Lower lobe of right lung (tissue), 2 donors: ENCODE measurements at regions not wholly inside any gene's neighbourhood (a gene's known extent, or its start where the extent isn't known, plus 50 kb on each side); places are given as distances from the start of the nearest gene placed in this dataset.
A peak's percentile ranks its signal among the peaks of the same experiment; 100 is the strongest.

Source experiments
- ATAC-seq, 2 donors: fragments of 200-7000 bp; cut with Tn5 transposase; one replicate each; pipeline ENCODE4 v1.9.1; 2020 to 2022; ENCODE audit warnings: mild to moderate bottlenecking in 2 of 2, moderate library complexity in 2 of 2
- DNase-seq: peaks from one replicate; pipeline ENCODE4 v3.0.0-alpha.2; 2020
- H3K27ac ChIP-seq: fragments of 200-600 bp; one replicate; pipeline ENCODE4 v1.8.0; 2022
- H3K27me3 ChIP-seq: fragments of 200-600 bp; one replicate; pipeline ENCODE4 v1.8.0; 2022; ENCODE audit warnings: low read depth
- H3K36me3 ChIP-seq: fragments of 200-600 bp; one replicate; pipeline ENCODE4 v1.8.0; 2022; ENCODE audit warnings: mild to moderate bottlenecking
- H3K4me1 ChIP-seq: fragments of 200-600 bp; one replicate; pipeline ENCODE4 v1.8.0; 2022
- H3K4me3 ChIP-seq: fragments of 200-600 bp; one replicate; pipeline ENCODE4 v1.8.0; 2022; ENCODE audit warnings: mild to moderate bottlenecking
- H3K9me3 ChIP-seq: fragments of 200-600 bp; one replicate; pipeline ENCODE4 v1.8.0; 2022
- CTCF ChIP-seq: fragments of 200-600 bp; IDR thresholded peaks from one replicate; pipeline ENCODE4 v1.8.0; 2022; ENCODE audit warnings: antibody characterized with exemption, mild to moderate bottlenecking
- intact Hi-C: fragments of 100-400 bp; cut with DNase I; formaldehyde crosslinking; loops from one replicate; pipeline ENCODE4 v1.11.0; 2022
- donor health status: DM: no; HTN: yes; CAD: no; lungs with severe emphysema.

GRCh38 chr11:8340296-8340695 is 76.6 kb upstream of the LMO1 start:
- no peak for ATAC-seq
- DNase-seq = no peak
- intact Hi-C loops = no loop called here

DNA sequence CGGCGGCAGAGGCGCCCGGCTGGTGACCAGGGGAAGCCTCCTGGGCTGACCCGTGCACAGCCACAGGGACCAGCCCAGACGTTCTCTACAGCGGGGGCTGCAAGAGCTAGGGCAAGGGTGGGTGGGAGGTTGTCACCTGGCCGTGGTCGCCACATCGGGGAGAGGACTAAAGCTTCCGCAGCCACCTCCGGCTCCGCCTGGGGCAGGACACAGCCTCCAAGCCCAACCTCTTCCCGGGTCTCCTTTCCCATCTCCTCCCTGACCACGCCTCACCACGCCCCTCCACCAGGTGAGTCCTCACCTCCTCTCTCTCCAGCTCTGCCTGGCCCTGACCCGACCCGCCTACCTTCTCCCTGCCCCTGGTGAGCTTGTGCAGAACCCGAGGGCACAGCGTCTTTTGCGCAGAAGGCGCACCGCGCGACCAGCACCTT is 75.9 kb upstream of the LMO1 start:
- DNase-seq (no peak), ATAC-seq (no peak)
- Histone ChIP-seq H3K9me3 (no peaks in the 10 kb centered on the region), H3K27me3 (no peaks in the 10 kb centered on the region), H3K27ac (no peak overlapping the region), H3K4me1 (no peaks in the 10 kb centered on the region), H3K4me3 (no peak overlapping the region), H3K36me3 (no peaks in the 10 kb centered on the region)
- intact Hi-C loops = no loop called here
- TF ChIP-seq CTCF = no peak

More at GRCh38 chr11:8340296-8340695, 76.6 kb upstream of the LMO1 start:
- H3K4me3 ChIP-seq = no peak overlapping the region
- no peak for TF ChIP-seq CTCF
- no peaks in the 10 kb centered on the region for H3K36me3 ChIP-seq
- no peaks in the 10 kb centered on the region for H3K27me3 ChIP-seq
- H3K9me3 ChIP-seq = no peaks in the 10 kb centered on the region
- no peak overlapping the region for H3K27ac ChIP-seq
- no peaks in the 10 kb centered on the region for H3K4me1 ChIP-seq

GRCh38 chr11:8338138-8338537 is 74.5 kb upstream of the LMO1 start:
- ATAC-seq (peak; percentile 57 to 72), DNase-seq (peak; percentile 72)
- Histone ChIP-seq H3K36me3 (no peaks in the 10 kb centered on the region), H3K9me3 (no peaks in the 10 kb centered on the region), H3K27ac (no peak overlapping the region), H3K4me3 (no peak overlapping the region), H3K27me3 (no peaks in the 10 kb centered on the region), H3K4me1 (no peaks in the 10 kb centered on the region)
- intact Hi-C loops = no loop called here
- TF ChIP-seq CTCF = peak; percentile 61

GRCh38 chr11:8337130-8337795 is 73.6 kb upstream of the LMO1 start:
- TF ChIP-seq CTCF = no peak
- intact Hi-C loops = no loop called here
- Histone ChIP-seq H3K27ac (no peak overlapping the region), H3K36me3 (no peaks in the 10 kb centered on the region), H3K4me3 (no peak overlapping the region), H3K9me3 (no peaks in the 10 kb centered on the region), H3K4me1 (no peaks in the 10 kb centered on the region), H3K27me3 (no peaks in the 10 kb centered on the region)
- DNase-seq (no peak), ATAC-seq (no peak)

GRCh38 chr11:8336356-8337129 is 72.9 kb upstream of the LMO1 start:
- no peak for TF ChIP-seq CTCF
- H3K4me3 ChIP-seq = no peak overlapping the region
- ATAC-seq (no peak), DNase-seq (no peak)
- no peaks in the 10 kb centered on the region for H3K27me3 ChIP-seq
- no peak overlapping the region for H3K27ac ChIP-seq
- intact Hi-C loops = no loop called here
- H3K9me3 ChIP-seq = no peaks in the 10 kb centered on the region
- H3K4me1 ChIP-seq = no peaks in the 10 kb centered on the region
- H3K36me3 ChIP-seq = no peaks in the 10 kb centered on the region
